AG04449 (cell line): ENCODE measurements at regions not wholly inside any gene's neighbourhood (a gene's known extent, or its start where the extent isn't known, plus 50 kb on each side); places are given as distances from the start of the nearest gene placed in this dataset.

ENCODE experiments used
- CTCF ChIA-PET: fragments of 350-600 bp; formaldehyde crosslinking; extraction: SDS; loops from one replicate; lab custom pipeline; 2021; ENCODE audit warnings: antibody characterized with exemption; lab: Yijun Ruan, JAX
- POLR2A ChIA-PET: fragments of 400-600, 350-600 bp; formaldehyde crosslinking; extraction: SDS; loops from one replicate; lab custom pipeline; 2020; ENCODE audit warnings: antibody characterized with exemption, inconsistent platforms; lab: Yijun Ruan, JAX
- DNase-seq: peaks from one replicate; pipeline ENCODE4 v3.0.0-alpha.2; 2010; ENCODE audit warnings: low read depth, low spot score
- H3K4me3 ChIP-seq: 2 replicates; pipeline ENCODE4 v1.5.1; 2011; ENCODE audit warnings: low read depth, mild to moderate bottlenecking, control low read depth, low read length
- TF ChIP-seq, protein P1 (sequence below): IDR thresholded peaks from one replicate; pipeline ENCODE4 v1.5.1; 2011; ENCODE audit warnings: mild to moderate bottlenecking, moderate library complexity, low read length, control low read depth, inconsistent platforms; ENCODE audit not compliant: insufficient read depth; ENCODE audit errors: missing control alignments

DNA sequence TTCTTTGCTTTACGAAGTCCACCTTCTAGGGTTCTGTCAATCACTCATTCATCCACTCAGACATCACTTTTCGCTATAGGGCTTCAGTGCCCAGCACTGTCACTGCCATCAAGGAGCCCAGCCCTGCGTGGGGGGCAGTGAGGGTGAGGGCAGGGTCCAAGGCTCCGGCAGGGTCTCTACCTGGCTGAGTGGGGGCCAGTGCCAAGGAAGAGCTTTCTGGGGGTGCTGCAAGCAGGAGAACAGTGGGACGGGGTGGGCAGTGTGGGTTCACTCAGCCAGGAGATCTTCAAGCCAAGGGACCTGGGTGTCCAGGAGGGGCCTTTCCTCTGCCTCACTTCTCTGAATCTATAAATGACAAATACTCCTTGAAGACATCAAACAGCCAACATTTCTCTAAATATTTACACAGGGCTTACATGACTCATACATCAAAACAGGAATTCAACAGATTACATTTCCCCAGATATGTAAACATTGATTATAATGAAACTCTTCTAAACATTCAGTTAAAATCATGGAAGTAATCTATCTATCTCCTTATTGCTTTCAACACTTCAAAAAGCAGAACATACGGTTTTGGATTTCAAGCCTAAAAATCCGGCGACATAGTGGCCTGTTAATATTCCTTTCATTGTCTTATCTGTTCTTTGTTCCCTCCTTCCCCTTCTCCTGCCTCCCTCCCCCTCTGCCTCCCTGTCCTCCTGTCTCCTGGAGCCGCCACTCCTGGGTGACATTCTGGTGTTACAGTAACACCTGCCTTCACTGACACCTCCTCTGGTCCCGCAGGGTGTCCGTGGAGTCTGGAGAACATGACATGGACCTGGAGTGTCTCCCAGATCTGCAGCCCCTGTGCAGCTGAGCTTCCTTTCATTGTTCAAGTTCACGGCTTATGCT lies 94.4 kb upstream of the ADRA2C start:
- POLR2A ChIA-PET: no interaction called here
- DNase-seq: no peak
- TF ChIP-seq, protein P1, sequence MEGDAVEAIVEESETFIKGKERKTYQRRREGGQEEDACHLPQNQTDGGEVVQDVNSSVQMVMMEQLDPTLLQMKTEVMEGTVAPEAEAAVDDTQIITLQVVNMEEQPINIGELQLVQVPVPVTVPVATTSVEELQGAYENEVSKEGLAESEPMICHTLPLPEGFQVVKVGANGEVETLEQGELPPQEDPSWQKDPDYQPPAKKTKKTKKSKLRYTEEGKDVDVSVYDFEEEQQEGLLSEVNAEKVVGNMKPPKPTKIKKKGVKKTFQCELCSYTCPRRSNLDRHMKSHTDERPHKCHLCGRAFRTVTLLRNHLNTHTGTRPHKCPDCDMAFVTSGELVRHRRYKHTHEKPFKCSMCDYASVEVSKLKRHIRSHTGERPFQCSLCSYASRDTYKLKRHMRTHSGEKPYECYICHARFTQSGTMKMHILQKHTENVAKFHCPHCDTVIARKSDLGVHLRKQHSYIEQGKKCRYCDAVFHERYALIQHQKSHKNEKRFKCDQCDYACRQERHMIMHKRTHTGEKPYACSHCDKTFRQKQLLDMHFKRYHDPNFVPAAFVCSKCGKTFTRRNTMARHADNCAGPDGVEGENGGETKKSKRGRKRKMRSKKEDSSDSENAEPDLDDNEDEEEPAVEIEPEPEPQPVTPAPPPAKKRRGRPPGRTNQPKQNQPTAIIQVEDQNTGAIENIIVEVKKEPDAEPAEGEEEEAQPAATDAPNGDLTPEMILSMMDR: no peak
- H3K4me3 ChIP-seq: no peak overlapping the region
- CTCF ChIA-PET: interaction anchor here (1.2 kb wide), 1 partner anchor 11 kb away, joined by 3 read pairs; no protein-coding TSS in a partner anchor

DNA sequence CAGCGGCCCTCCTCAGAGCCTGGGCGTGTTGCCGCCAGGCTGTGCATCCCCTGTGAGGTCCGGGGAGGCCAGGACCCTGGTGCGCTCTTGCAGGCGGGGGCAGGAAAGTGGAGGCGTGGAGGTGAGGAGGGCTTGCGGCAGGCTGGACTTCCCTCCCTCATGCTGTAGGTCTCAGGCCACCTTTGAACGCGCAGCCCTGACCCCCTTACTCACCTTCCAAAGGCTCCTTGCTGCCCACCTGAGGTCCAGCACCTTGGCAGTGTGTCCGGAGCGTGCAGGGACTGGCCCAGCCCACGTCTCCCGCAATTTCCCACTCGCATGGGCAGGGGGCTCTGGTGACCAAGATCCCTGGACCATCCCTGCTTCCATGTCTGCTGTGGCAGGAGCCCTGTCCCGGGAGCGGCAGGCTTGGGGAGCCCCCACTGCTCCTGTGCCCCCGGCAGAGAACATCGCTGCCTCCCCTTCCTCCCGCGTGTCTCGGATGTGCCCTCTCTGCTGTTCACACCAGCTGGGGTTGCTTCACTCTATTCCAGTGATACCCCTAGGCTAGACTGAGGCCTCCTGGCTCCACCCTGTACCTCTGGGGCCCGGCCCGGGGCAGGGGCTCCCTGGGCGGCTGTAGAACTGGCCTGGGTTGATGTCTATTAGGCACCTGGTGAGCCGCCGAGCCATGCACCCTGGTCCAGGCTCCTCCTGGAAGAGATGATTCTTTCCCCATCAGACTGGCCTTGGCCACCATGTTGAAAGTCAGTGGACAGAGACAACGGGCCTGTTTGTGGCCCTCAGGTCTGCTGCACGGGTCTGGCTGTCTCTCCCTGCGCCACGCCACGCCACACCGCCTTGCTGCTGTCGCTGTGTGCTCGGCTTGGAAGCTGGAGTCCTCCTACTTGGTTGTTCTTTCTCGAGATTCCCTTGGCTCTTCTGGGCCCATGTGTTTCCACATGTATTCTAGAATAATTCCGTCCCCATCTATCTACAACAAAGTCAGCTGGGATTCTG lies 95.4 kb upstream of the ADRA2C start:
- TF ChIP-seq, protein P1: no peak
- ChIA-PET CTCF (no interaction called here), POLR2A (no interaction called here)
- no peak overlapping the region for H3K4me3 ChIP-seq
- no peak for DNase-seq

DNA sequence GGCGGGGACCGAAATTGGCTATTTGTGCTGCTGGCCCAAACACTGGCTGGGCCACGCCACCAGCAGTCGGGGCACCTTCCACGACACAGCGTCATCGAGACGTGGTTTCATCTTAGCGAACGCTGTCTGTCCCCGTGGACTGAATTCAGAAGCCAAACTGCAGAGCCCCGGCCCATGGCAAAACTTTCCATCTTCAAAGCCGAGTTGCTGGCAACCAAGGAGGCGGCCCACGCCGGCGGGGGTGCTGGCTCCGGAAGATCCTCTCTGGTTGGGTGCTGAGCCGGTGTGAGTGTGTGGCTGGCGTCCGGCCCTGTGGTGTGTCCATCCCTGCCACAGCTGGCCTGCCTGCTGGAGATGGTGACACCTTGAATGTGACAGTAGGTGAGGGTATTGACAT lies 96.6 kb upstream of the ADRA2C start:
- TF ChIP-seq, protein P1: no peak

DNA sequence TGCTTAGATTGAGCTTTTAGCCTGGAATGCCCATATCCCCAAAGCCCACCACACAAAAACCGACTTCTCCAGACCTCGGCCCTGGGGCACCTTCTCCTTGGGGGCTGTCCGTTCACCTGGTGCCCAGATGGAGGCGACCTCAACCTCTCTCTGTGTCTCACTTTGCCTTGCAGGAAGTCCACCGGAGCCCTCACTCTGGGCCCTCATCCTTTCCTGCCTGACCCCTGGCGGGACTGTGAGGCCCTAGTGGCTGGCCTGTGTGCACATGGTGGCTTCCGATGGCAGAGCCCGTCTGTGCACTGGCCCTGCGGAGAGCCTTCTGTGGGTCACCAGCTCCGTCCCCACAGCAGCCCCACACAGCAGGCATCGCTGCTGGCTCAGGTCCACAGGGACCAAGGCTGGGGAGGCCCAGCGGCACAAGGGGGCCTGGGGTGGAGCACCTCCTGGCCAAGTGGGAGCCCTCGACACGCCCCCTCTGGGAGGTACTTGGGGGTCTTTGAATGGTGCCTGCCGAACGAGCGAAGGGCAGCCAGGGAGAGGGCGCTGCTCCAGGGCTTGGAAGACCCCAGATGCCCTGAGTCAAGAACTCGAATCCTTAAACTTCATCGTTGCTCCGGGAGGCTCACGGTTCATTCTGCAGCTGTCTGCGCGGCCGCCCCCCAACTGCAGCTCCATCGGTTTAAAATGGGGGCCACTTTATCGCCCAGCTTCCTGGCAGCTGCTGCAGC lies 97.2 kb upstream of the ADRA2C start:
- CTCF ChIA-PET: no interaction called here
- POLR2A ChIA-PET: no interaction called here

More for the DNA sequence above, 96.6 kb upstream of the ADRA2C start:
- no peak overlapping the region for H3K4me3 ChIP-seq
- DNase-seq: no peak
- POLR2A ChIA-PET: no interaction called here
- CTCF ChIA-PET: no interaction called here

DNA sequence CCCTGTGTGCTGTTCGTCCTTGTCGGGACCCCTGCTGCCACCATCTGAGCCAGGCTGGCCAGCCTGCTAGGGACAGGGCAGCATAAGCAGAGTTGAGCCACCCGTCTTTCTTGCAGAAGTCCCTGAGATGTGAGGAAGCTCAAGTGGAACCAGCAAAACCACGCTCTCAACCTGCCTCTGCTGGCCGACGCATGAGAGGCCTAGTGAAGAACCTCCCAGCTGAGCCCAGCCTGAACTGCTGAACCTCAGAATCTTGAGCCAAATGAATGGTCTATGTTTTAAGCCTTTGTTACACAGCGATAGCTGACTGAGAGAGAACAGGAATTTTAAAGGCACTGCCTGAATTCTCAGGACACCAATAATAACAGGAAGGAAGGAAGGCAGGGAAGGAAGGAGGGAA lies 98.9 kb upstream of the ADRA2C start:
- no peak for DNase-seq
- H3K4me3 ChIP-seq: no peak overlapping the region
- CTCF ChIA-PET: no interaction called here
- TF ChIP-seq, protein P1: no peak
- POLR2A ChIA-PET: no interaction called here

More for the DNA sequence above, 97.2 kb upstream of the ADRA2C start:
- H3K4me3 ChIP-seq: no peak overlapping the region
- no peak for DNase-seq
- TF ChIP-seq, protein P1: no peak
